Fibroblast of lung (primary cell): ENCODE measurements at regions not wholly inside any gene's neighbourhood (a gene's known extent, or its start where the extent isn't known, plus 50 kb on each side); places are given as distances from the start of the nearest gene placed in this dataset.
A peak's percentile ranks its signal among the peaks of the same experiment; 100 is the strongest.

ENCODE experiments used
- DNase-seq, 2 donors: peaks; one replicate each; pipeline versions ENCODE4 v3.0.0 to v3.0.0-alpha.2; 2010; ENCODE audit warnings: low read depth in 2 of 2
- H2AFZ ChIP-seq: 2 replicates; pipeline ENCODE4 v1.5.1; 2012; ENCODE audit warnings: low read length, control low read depth, inconsistent platforms
- H3K27ac ChIP-seq: 2 replicates; pipeline ENCODE4 v1.5.1; 2011; ENCODE audit warnings: low read length, control low read depth; ENCODE audit not compliant: insufficient read depth
- H3K27me3 ChIP-seq: 2 replicates; pipeline ENCODE4 v1.5.1; 2011; ENCODE audit warnings: mild to moderate bottlenecking, low read length; ENCODE audit not compliant: control insufficient read depth, insufficient read depth
- H3K36me3 ChIP-seq: 2 replicates; pipeline ENCODE4 v1.5.1; 2011; ENCODE audit warnings: low read length; ENCODE audit not compliant: control insufficient read depth, insufficient read depth
- H3K4me1 ChIP-seq: 2 replicates; pipeline ENCODE4 v1.5.1; 2011; ENCODE audit warnings: low read length; ENCODE audit not compliant: control insufficient read depth, insufficient read depth; ENCODE audit errors: extremely low read depth
- H3K4me2 ChIP-seq: 2 replicates; pipeline ENCODE4 v1.5.1; 2011; ENCODE audit warnings: low read length, control low read depth; ENCODE audit not compliant: insufficient read depth; ENCODE audit errors: extremely low read depth
- H3K4me3 ChIP-seq, 4 experiments: fragments of 200-600 bp in 1 of 4; sonication (generic) in 1 of 4; replicated peaks in 1 of 4; 2 replicates each; pipeline ENCODE4 v1.5.1; 2011 to 2016; ENCODE audit warnings: low read length in 4 of 4, low read depth in 3 of 4, mild to moderate bottlenecking in 3 of 4, control low read depth in 2 of 4, inconsistent platforms in 1 of 4, mixed read lengths in 1 of 4; ENCODE audit not compliant: insufficient read depth in 1 of 4; ENCODE audit errors: control extremely low read depth in 1 of 4
- H3K79me2 ChIP-seq: 2 replicates; pipeline ENCODE4 v1.5.1; 2012; ENCODE audit warnings: mild to moderate bottlenecking, low read length, inconsistent platforms; ENCODE audit not compliant: control insufficient read depth, insufficient read depth
- H3K9ac ChIP-seq: 2 replicates; pipeline ENCODE4 v1.5.1; 2011; ENCODE audit warnings: mild to moderate bottlenecking, low read length, control low read depth; ENCODE audit not compliant: insufficient read depth
- H3K9me3 ChIP-seq: 2 replicates; pipeline ENCODE4 v1.5.1; 2012; ENCODE audit warnings: low read depth, low read length; ENCODE audit not compliant: control insufficient read depth, insufficient read depth
- H4K20me1 ChIP-seq: 2 replicates; pipeline ENCODE4 v1.5.1; 2011; ENCODE audit warnings: low read length; ENCODE audit not compliant: control insufficient read depth, insufficient read depth; ENCODE audit errors: extremely low read depth
- CTCF ChIP-seq, 2 donors: IDR thresholded peaks in 1 of 2; conservative IDR thresholded peaks in 1 of 2; 1 replicate in 1 of 2; 2 replicates in 1 of 2; pipeline ENCODE4 v1.5.1; 2011 to 2012; ENCODE audit warnings: low read length in 2 of 2, control low read depth in 1 of 2, inconsistent platforms in 1 of 2, low read depth in 1 of 2, mild to moderate bottlenecking in 1 of 2
- EZH2 ChIP-seq: IDR thresholded peaks from 2 replicates; pipeline ENCODE4 v1.5.1; 2012; ENCODE audit warnings: low read length, control low read depth, mild to moderate bottlenecking; ENCODE audit errors: missing control alignments

- TF ChIP-seq EZH2 (no peak), CTCF (conservative IDR thresholded peaks at IDR 0.05 in 1 of 2, IDR thresholded peaks at IDR 0.05 in 1 of 2; ENCODE audit: low read depth in 1 of 2, low read length in 2 of 2) (no peak)
- Histone ChIP-seq H3K27ac (no peak overlapping the region), H3K4me3 (no peak overlapping the region), H3K9me3 (no peaks in the 10 kb centered on the region), H2AFZ (no peak overlapping the region), H3K4me2 (no peak overlapping the region), H3K9ac (no peak overlapping the region), H3K27me3 (no peaks in the 10 kb centered on the region), H3K79me2 (no peaks in the 10 kb centered on the region), H4K20me1 (no peaks in the 10 kb centered on the region), H3K36me3 (no peaks in the 10 kb centered on the region), H3K4me1 (no peaks in the 10 kb centered on the region)
- no peak for DNase-seq
Observed at GRCh38 chr5:89263846-89264245, 380.9 kb upstream of the MEF2C start.

DNA sequence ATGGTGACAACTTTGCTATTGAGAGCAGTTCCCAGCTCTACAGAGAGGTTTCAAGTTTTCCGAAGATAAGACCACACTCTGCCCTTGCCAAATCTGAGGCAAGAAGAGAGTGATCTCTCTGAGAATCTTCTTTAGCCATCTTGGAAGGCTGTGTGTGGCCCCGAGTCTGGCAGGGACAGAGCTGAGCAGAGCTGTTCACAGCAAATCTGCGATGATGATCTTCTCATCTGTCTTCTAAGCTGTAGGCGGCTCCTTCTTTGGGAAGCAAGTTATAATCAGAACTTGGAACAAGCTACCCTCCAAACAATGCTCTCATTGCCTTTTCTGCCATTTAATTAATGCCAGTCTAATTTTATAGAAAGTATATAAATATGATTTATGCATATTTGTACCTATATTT lies 379.0 kb upstream of the MEF2C start:
- Histone ChIP-seq H3K9ac (no peak overlapping the region), H3K36me3 (no peaks in the 10 kb centered on the region), H3K27ac (no peak overlapping the region), H3K79me2 (no peaks in the 10 kb centered on the region), H4K20me1 (no peaks in the 10 kb centered on the region), H3K4me1 (no peaks in the 10 kb centered on the region), H3K9me3 (no peaks in the 10 kb centered on the region), H2AFZ (no peak overlapping the region), H3K4me3 (no peak overlapping the region), H3K4me2 (no peak overlapping the region), H3K27me3 (no peaks in the 10 kb centered on the region)
- TF ChIP-seq CTCF (conservative IDR thresholded peaks at IDR 0.05 in 1 of 2, IDR thresholded peaks at IDR 0.05 in 1 of 2; ENCODE audit: low read depth in 1 of 2, low read length in 2 of 2), result no peak
- no peak for TF ChIP-seq EZH2
- no peak for DNase-seq

DNA sequence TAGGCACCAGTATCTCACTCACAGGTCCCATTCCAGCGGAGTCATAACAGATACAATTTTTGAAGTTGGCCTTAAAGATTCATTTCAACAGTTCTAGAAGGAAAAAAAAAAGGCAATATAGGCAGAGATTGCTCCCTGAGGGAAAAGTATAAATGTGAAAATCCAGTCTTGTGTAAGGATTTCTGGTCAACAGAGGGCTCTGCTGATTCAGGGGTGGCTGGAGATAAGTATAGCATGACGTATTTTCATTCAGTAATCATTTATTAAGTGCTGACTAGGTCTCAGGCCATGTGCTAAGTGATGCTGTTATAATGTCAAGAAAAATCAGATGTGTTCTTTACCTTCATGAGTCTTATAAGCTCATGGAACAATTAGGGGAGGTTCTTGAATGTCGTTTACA lies 377.3 kb upstream of the MEF2C start:
- no peaks in the 10 kb centered on the region for H3K36me3 ChIP-seq
- H3K4me2 ChIP-seq, result no peak overlapping the region
- TF ChIP-seq EZH2, result no peak
- TF ChIP-seq CTCF (conservative IDR thresholded peaks at IDR 0.05 in 1 of 2, IDR thresholded peaks at IDR 0.05 in 1 of 2; ENCODE audit: low read depth in 1 of 2, low read length in 2 of 2), result no peak
- H2AFZ ChIP-seq, result no peak overlapping the region
- H3K4me3 ChIP-seq, result no peak overlapping the region
- H3K27me3 ChIP-seq, result no peaks in the 10 kb centered on the region
- DNase-seq, result peak in 1 of 2 donors; percentile 28
- no peaks in the 10 kb centered on the region for H3K4me1 ChIP-seq
- H3K9me3 ChIP-seq, result no peaks in the 10 kb centered on the region
- no peaks in the 10 kb centered on the region for H3K79me2 ChIP-seq
- no peaks in the 10 kb centered on the region for H4K20me1 ChIP-seq
- no peak overlapping the region for H3K9ac ChIP-seq
- H3K27ac ChIP-seq, result no peak overlapping the region
